Mesendoderm (in vitro differentiated cells): ENCODE measurements at regions not wholly inside any gene's neighbourhood (a gene's known extent, or its start where the extent isn't known, plus 50 kb on each side); places are given as distances from the start of the nearest gene placed in this dataset.
"Not testable (repeated sequence)": the region's sequence is repeated elsewhere in the genome, so short reads cannot be mapped to it uniquely, and the experiment has no call there.

ENCODE experiments used
- DNase-seq: peaks from one replicate; pipeline ENCODE4 v3.0.0; 2013
- H2AK5ac ChIP-seq: 2 replicates; pipeline ENCODE4 v1.6.1; 2013; ENCODE audit warnings: low read length, inconsistent platforms
- H2BK120ac ChIP-seq: 2 replicates; pipeline ENCODE4 v1.6.1; 2013; ENCODE audit warnings: low read depth, mild to moderate bottlenecking, low read length, moderate library complexity, mixed read lengths
- H2BK15ac ChIP-seq: replicated peaks from 2 replicates; pipeline ENCODE4 v1.6.1; 2013; ENCODE audit warnings: low read depth, mild to moderate bottlenecking, moderate library complexity
- H2BK5ac ChIP-seq: 2 replicates; pipeline ENCODE4 v1.6.1; 2013; ENCODE audit warnings: low read length, inconsistent platforms
- H3K18ac ChIP-seq: 2 replicates; pipeline ENCODE4 v1.6.1; 2013; ENCODE audit warnings: mild to moderate bottlenecking, low read length, mixed read lengths
- H3K23ac ChIP-seq: one replicate; pipeline ENCODE4 v1.6.1; 2013; ENCODE audit warnings: low read length
- H3K27ac ChIP-seq: 2 replicates; pipeline ENCODE4 v1.5.1; 2013; ENCODE audit warnings: low read depth, mild to moderate bottlenecking, inconsistent platforms, low read length, moderate library complexity
- H3K27me3 ChIP-seq: 2 replicates; pipeline ENCODE4 v1.6.1; 2013; ENCODE audit warnings: low read length, control low read depth, mild to moderate bottlenecking, inconsistent platforms; ENCODE audit not compliant: insufficient read depth, poor library complexity
- H3K36me3 ChIP-seq: 2 replicates; pipeline ENCODE4 v1.6.1; 2013; ENCODE audit warnings: low read length, inconsistent platforms; ENCODE audit not compliant: control insufficient read depth, insufficient read depth
- H3K4ac ChIP-seq: one replicate; pipeline ENCODE4 v1.6.1; 2013; ENCODE audit warnings: low read depth, mild to moderate bottlenecking, low read length, moderate library complexity
- H3K4me1 ChIP-seq: 2 replicates; pipeline ENCODE4 v1.6.1; 2013; ENCODE audit warnings: low read depth, low read length, inconsistent platforms; ENCODE audit not compliant: control insufficient read depth
- H3K4me2 ChIP-seq: 2 replicates; pipeline ENCODE4 v1.6.1; 2013; ENCODE audit warnings: low read length
- H3K4me3 ChIP-seq: 2 replicates; pipeline ENCODE4 v1.5.1; 2013; ENCODE audit warnings: mild to moderate bottlenecking, low read length
- H3K56ac ChIP-seq: one replicate; pipeline ENCODE4 v1.6.1; 2013; ENCODE audit warnings: low read length
- H3K79me1 ChIP-seq: 2 replicates; pipeline ENCODE4 v1.6.1; 2013; ENCODE audit warnings: low read length, inconsistent platforms
- H3K79me2 ChIP-seq: 2 replicates; pipeline ENCODE4 v1.6.1; 2013; ENCODE audit warnings: mild to moderate bottlenecking, low read length; ENCODE audit not compliant: control insufficient read depth, insufficient read depth
- H3K9ac ChIP-seq: 2 replicates; pipeline ENCODE4 v1.6.1; 2013; ENCODE audit warnings: low read length, inconsistent platforms
- H4K5ac ChIP-seq: one replicate; pipeline ENCODE4 v1.6.1; 2013; ENCODE audit warnings: low read length
- H4K8ac ChIP-seq: one replicate; pipeline ENCODE4 v1.6.1; 2013; ENCODE audit warnings: low read depth, mild to moderate bottlenecking, control low read depth, low read length, moderate library complexity
- WGBS: extraction: QIAGEN DNeasy Blood & Tissue Kit; methylation state at CpG from one replicate; pipeline ENCODE4 v1.1.7; 2013; ENCODE audit warnings: low lambda C conversion rate, missing lambda C conversion rate; ENCODE audit not compliant: insufficient coverage; ENCODE audit errors: extremely low coverage; 5-methylcytosine and 5-hydroxymethylcytosine counted together

GRCh38 chr6:112934433-112935327 is 587.5 kb downstream of the RFPL4B start:
- WGBS: no CpG with 5 or more reads among the region's 1 CpG
- no peak overlapping the region for H3K4me3 ChIP-seq
- H3K4me2 ChIP-seq: no peak overlapping the region
- H3K79me2 ChIP-seq: no peaks in the 10 kb centered on the region
- no peak overlapping the region for H3K18ac ChIP-seq
- no peak overlapping the region for H3K23ac ChIP-seq
- no peak overlapping the region for H2BK120ac ChIP-seq
- no peaks in the 10 kb centered on the region for H3K36me3 ChIP-seq
- H3K56ac ChIP-seq: no peak overlapping the region
- H3K4me1 ChIP-seq: no peaks in the 10 kb centered on the region
- H4K5ac ChIP-seq: no peak overlapping the region
- no peaks in the 10 kb centered on the region for H3K27me3 ChIP-seq
- H2BK15ac ChIP-seq: no peak overlapping the region
- H3K79me1 ChIP-seq: no peaks in the 10 kb centered on the region
- no peak overlapping the region for H4K8ac ChIP-seq
- no peak overlapping the region for H3K27ac ChIP-seq
- no peak for DNase-seq
- no peak overlapping the region for H2AK5ac ChIP-seq
- no peak overlapping the region for H2BK5ac ChIP-seq
- no peak overlapping the region for H3K4ac ChIP-seq
- no peak overlapping the region for H3K9ac ChIP-seq

GRCh38 chr6:112935402-112936078 is 588.4 kb downstream of the RFPL4B start:
- no peak overlapping the region for H3K56ac ChIP-seq
- no peak overlapping the region for H3K4me2 ChIP-seq
- H2BK120ac ChIP-seq: no peak overlapping the region
- no peak overlapping the region for H4K8ac ChIP-seq
- no peak overlapping the region for H3K23ac ChIP-seq
- WGBS: no CpG with 5 or more reads among the region's 2 CpGs
- no peaks in the 10 kb centered on the region for H3K4me1 ChIP-seq
- no peak overlapping the region for H3K18ac ChIP-seq
- H2AK5ac ChIP-seq: no peak overlapping the region
- H2BK5ac ChIP-seq: no peak overlapping the region
- DNase-seq: no peak
- no peak overlapping the region for H3K4ac ChIP-seq
- no peak overlapping the region for H2BK15ac ChIP-seq
- H3K27me3 ChIP-seq: no peaks in the 10 kb centered on the region
- no peak overlapping the region for H3K9ac ChIP-seq
- no peak overlapping the region for H4K5ac ChIP-seq
- H3K79me1 ChIP-seq: no peaks in the 10 kb centered on the region
- no peaks in the 10 kb centered on the region for H3K36me3 ChIP-seq
- no peak overlapping the region for H3K27ac ChIP-seq
- H3K79me2 ChIP-seq: no peaks in the 10 kb centered on the region
- H3K4me3 ChIP-seq: no peak overlapping the region

- no peak overlapping the region for H2BK5ac ChIP-seq
- no peak overlapping the region for H3K4me3 ChIP-seq
- no peak overlapping the region for H4K5ac ChIP-seq
- no peak for DNase-seq
- H4K8ac ChIP-seq: no peak overlapping the region
- H2BK15ac ChIP-seq: no peak overlapping the region
- WGBS: 100% methylated on average over 1 of the region's 7 CpGs
- H3K36me3 ChIP-seq: no peaks in the 10 kb centered on the region
- H3K79me2 ChIP-seq: no peaks in the 10 kb centered on the region
- H2AK5ac ChIP-seq: no peak overlapping the region
- no peak overlapping the region for H3K4me2 ChIP-seq
- no peak overlapping the region for H3K23ac ChIP-seq
- no peak overlapping the region for H3K56ac ChIP-seq
- no peak overlapping the region for H3K18ac ChIP-seq
- H3K79me1 ChIP-seq: no peaks in the 10 kb centered on the region
- H3K9ac ChIP-seq: no peak overlapping the region
- H3K27me3 ChIP-seq: no peaks in the 10 kb centered on the region
- no peak overlapping the region for H3K27ac ChIP-seq
- no peak overlapping the region for H3K4ac ChIP-seq
- H3K4me1 ChIP-seq: no peaks in the 10 kb centered on the region
- no peak overlapping the region for H2BK120ac ChIP-seq
These were observed 588.9 kb downstream of the RFPL4B start for GRCh38 chr6:112936079-112936472.

- no peak overlapping the region for H3K23ac ChIP-seq
- H3K18ac ChIP-seq: no peak overlapping the region
- no peaks in the 10 kb centered on the region for H3K4me1 ChIP-seq
- no peak overlapping the region for H4K8ac ChIP-seq
- H2BK5ac ChIP-seq: no peak overlapping the region
- H3K56ac ChIP-seq: no peak overlapping the region
- no peak overlapping the region for H2BK120ac ChIP-seq
- H3K79me2 ChIP-seq: no peaks in the 10 kb centered on the region
- H2AK5ac ChIP-seq: no peak overlapping the region
- no peak overlapping the region for H3K27ac ChIP-seq
- no CpG with 5 or more reads among the region's 1 CpG for WGBS
- H3K4ac ChIP-seq: no peak overlapping the region
- H3K27me3 ChIP-seq: no peaks in the 10 kb centered on the region
- no peak overlapping the region for H2BK15ac ChIP-seq
- no peak overlapping the region for H4K5ac ChIP-seq
- H3K4me2 ChIP-seq: no peak overlapping the region
- no peak overlapping the region for H3K4me3 ChIP-seq
- no peaks in the 10 kb centered on the region for H3K79me1 ChIP-seq
- DNase-seq: no peak
- H3K9ac ChIP-seq: no peak overlapping the region
- H3K36me3 ChIP-seq: no peaks in the 10 kb centered on the region
These were observed 589.4 kb downstream of the RFPL4B start for GRCh38 chr6:112936504-112936903.

GRCh38 chr6:112937690-112938089 is 590.6 kb downstream of the RFPL4B start:
- not testable (repeated sequence) for H3K4ac ChIP-seq, H3K79me2 ChIP-seq, H3K36me3 ChIP-seq, H2AK5ac ChIP-seq, H4K8ac ChIP-seq, H3K27me3 ChIP-seq, H4K5ac ChIP-seq, H2BK120ac ChIP-seq, H2BK5ac ChIP-seq, H3K9ac ChIP-seq, H3K79me1 ChIP-seq, H3K4me1 ChIP-seq, H3K23ac ChIP-seq, H3K4me3 ChIP-seq, H2BK15ac ChIP-seq, DNase-seq, H3K56ac ChIP-seq, H3K4me2 ChIP-seq, H3K27ac ChIP-seq, H3K18ac ChIP-seq
- no CpG with 5 or more reads among the region's 14 CpGs for WGBS
